ENCODE measurements at regions not wholly inside any gene's neighbourhood (a gene's known extent, or its start where the extent isn't known, plus 50 kb on each side); places are given as distances from the start of the nearest gene placed in this dataset.

DNA sequence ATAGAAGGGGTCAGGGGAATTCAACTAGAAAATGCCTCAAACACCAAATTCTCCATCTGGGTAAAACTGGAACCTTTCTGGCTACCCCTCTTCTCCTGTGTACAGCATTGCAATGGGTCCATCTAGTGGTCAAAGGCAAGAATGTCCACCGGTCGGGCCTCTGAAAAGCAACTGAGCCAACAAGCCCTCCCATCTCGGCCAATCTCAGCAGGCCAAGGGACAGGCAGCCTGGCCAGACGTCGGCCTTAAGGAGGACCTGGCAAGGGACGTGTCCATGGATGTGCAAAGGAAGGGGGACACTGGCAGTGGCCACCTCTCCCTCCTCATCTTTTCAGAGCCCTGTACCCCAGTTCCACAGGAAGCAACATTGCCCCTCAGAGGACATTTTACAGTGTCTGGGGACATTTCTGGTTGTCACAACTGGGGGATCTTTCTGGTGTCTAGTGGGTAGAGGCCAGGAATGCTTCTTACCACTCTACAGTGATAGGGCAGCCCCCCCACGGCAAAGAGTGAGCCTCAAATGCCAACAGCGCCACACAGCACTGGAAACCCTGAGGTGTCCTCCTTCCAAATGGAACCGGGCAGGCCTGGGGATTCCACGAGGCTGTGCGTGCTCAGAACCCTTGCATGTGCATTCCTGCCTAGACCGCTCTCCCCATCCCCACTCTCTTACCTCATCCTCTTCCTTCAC is 99.8 kb upstream of the FOXA2 start:
- no peak overlapping the region for H3K4me3 ChIP-seq (ENCODE audit: low read depth, low read length)
- TF ChIP-seq, protein P1, sequence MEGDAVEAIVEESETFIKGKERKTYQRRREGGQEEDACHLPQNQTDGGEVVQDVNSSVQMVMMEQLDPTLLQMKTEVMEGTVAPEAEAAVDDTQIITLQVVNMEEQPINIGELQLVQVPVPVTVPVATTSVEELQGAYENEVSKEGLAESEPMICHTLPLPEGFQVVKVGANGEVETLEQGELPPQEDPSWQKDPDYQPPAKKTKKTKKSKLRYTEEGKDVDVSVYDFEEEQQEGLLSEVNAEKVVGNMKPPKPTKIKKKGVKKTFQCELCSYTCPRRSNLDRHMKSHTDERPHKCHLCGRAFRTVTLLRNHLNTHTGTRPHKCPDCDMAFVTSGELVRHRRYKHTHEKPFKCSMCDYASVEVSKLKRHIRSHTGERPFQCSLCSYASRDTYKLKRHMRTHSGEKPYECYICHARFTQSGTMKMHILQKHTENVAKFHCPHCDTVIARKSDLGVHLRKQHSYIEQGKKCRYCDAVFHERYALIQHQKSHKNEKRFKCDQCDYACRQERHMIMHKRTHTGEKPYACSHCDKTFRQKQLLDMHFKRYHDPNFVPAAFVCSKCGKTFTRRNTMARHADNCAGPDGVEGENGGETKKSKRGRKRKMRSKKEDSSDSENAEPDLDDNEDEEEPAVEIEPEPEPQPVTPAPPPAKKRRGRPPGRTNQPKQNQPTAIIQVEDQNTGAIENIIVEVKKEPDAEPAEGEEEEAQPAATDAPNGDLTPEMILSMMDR (conservative IDR thresholded peaks at IDR 0.05; ENCODE audit: low read depth, low read length) = peak; percentile 95
- DNase-seq (ENCODE audit: low read depth) = peak; percentile 10

DNA sequence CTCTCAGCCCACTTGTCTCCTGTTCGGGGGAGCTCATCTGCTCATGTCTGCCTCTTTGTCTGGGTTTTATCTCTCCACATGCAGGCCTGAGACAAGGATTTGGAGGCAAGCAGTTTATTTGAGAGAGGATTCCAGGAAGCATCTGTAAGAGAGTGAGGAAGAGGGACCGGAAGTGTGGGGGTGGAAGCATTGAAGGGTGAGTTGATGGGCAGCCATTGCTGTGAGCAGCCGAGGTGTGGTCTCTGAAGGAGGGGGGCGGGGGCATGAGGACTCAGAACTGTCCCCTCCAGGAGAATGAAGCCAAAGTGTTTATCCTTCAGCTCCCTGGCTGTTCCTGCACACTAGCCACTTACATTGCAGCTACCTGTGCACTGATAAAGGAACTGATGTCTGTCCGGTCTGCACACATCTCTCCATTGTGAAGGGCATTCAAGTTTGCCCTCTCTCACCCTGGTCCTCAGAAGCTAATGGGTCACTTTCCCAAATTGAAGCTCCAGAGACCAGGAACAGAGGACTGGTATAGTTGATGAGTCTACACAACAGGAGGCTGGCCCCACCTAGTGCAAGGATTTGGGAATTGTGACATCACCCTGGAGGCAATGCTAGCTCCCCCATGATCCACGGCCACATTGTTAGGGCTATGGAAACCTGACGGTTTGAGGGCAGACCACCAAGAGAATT is 100.5 kb upstream of the FOXA2 start:
- no peak for DNase-seq (ENCODE audit: low read depth)
- TF ChIP-seq, protein P1 (conservative IDR thresholded peaks at IDR 0.05; ENCODE audit: low read depth, low read length) = peak; percentile 23
- no peak overlapping the region for H3K4me3 ChIP-seq (ENCODE audit: low read depth, low read length)

DNA sequence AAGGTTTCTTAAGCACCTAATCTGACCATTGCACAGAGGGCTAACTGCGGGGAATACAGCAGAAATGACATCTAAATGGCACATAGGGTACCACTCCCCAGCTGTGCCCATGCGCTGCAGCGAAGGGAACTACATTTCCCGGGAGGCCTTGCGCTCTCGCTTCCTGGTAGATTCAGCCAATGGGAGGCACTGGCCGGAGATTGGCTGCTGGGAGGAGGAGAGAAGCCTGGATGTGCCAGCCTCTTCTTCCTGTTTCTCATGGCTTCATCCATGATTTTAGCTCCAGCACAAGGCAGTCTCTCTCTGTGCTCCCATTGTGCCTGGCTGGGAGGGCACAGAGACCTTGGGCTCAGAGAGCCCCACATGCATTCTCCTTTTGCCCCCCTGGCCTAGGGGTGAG is 101.7 kb upstream of the FOXA2 start:
- TF ChIP-seq, protein P1 (conservative IDR thresholded peaks at IDR 0.05; ENCODE audit: low read depth, low read length) = no peak
- H3K4me3 ChIP-seq (ENCODE audit: low read depth, low read length) = no peak overlapping the region
- no peak for DNase-seq (ENCODE audit: low read depth)

DNA sequence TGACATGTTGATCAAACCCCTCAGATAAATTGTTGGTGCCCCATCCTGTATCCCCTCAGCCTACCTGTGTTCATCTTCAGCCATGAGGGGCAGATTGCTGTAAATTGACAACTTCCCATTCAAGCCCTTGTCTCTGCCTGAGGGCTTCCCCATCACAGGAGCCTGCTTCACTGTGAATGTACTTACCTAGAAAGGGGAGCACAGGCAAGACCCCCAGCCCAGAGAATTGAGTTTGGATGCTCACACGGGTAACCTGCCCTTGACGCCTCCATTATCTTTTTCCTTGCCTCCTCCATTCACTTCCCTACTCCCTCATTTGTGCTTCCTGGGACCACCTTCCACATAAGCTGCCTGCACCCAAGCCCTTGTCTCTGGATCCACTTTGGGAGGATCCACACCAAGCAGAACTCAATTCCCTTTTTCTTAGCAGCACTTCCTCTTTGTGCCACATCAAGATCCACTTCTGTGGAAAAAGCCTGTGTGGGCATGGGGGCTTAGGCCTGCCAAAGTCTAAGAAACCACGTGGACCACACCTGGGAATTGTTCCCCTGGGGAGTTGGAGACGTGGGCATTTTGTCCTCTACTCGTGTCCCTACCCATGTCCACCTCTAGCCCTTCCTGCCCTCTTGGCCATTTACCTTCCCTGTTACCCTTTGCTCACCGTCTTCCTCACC is 103.4 kb upstream of the FOXA2 start:
- TF ChIP-seq, protein P1 (conservative IDR thresholded peaks at IDR 0.05; ENCODE audit: low read depth, low read length) = no peak
- DNase-seq (ENCODE audit: low read depth) = no peak
- no peak overlapping the region for H3K4me3 ChIP-seq (ENCODE audit: low read depth, low read length)

DNA sequence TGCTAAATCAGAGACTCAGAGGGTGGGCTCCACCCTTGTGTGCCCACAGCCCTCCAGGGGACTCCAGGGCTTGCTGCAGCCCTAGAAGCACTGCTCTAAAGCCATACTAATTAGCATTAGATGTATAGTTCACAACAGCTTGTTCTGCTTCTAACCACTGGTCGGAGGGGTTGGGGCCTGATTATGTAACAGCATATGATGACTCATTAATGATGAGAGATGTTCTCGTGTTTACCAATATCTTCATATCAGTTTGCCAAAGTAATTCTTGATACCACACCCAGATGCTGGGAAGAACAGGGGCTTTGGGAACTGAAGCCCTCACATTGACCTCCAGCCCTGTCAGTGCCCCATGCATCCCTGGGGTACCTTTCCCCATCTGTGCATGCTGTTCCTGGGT is 104.1 kb upstream of the FOXA2 start:
- no peak overlapping the region for H3K4me3 ChIP-seq (ENCODE audit: low read depth, low read length)
- TF ChIP-seq, protein P1 (conservative IDR thresholded peaks at IDR 0.05; ENCODE audit: low read depth, low read length) = no peak
- no peak for DNase-seq (ENCODE audit: low read depth)

DNA sequence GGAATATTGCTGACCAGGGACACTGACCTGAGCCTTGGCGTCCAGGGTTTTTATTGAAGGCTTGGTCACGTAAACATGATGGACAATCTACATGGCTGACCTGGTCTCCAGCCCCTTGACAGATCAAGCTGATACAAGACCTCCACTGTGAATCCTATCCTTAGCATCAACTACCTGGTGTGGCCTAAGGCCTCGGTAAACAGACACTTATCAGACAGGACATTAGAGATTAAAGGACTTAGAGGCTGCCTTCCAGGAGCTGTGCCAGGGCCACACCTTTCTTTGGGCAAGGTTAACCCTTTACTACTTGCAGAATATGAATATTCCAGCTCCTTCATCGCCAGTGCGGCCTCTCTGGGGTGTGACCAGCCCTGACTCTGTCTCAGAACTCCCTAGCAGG is 104.9 kb upstream of the FOXA2 start:
- no peak overlapping the region for H3K4me3 ChIP-seq (ENCODE audit: low read depth, low read length)
- TF ChIP-seq, protein P1 (conservative IDR thresholded peaks at IDR 0.05; ENCODE audit: low read depth, low read length) = no peak
- DNase-seq (ENCODE audit: low read depth) = no peak

All from epithelial cell of proximal tubule (primary cell).